Stomach (tissue), 8 donors: ENCODE measurements at regions not wholly inside any gene's neighbourhood (a gene's known extent, or its start where the extent isn't known, plus 50 kb on each side); places are given as distances from the start of the nearest gene placed in this dataset.
A peak's percentile ranks its signal among the peaks of the same experiment; 100 is the strongest.
"Not testable (repeated sequence)": the region's sequence is repeated elsewhere in the genome, so short reads cannot be mapped to it uniquely, and the experiment has no call there.

Source experiments
- DNase-seq, 2 donors: peaks; one replicate each; pipeline versions ENCODE4 v3.0.0 to v3.0.0-alpha.2; 2013 to 2019
- H3K27ac ChIP-seq, 5 donors: fragments of 200-600 bp in 4 of 5; sonication (generic) in 4 of 5; one replicate each; pipeline ENCODE4 v1.5.1; 2013 to 2019; ENCODE audit warnings: mild to moderate bottlenecking in 1 of 5, moderate library complexity in 1 of 5
- H3K27me3 ChIP-seq, 3 donors: fragments of 200-600 bp; sonication (generic); one replicate each; pipeline ENCODE4 v1.5.1; 2017 to 2019; ENCODE audit warnings: mixed run types in 1 of 3
- H3K36me3 ChIP-seq, 4 donors: fragments of 200-600 bp; sonication (generic); 1 replicate in 3 of 4; 2 replicates in 1 of 4; pipeline ENCODE4 v1.5.1; 2016 to 2019
- H3K4me1 ChIP-seq, 4 donors: fragments of 200-600 bp; sonication (generic); one replicate each; pipeline ENCODE4 v1.5.1; 2016 to 2019
- H3K4me3 ChIP-seq, 4 donors: fragments of 200-600 bp; sonication (generic) in 3 of 4; one replicate each; pipeline ENCODE4 v1.5.1; 2016 to 2019; ENCODE audit warnings: mild to moderate bottlenecking in 1 of 4
- H3K9me3 ChIP-seq, 4 donors: fragments of 200-600 bp; sonication (generic); one replicate each; pipeline ENCODE4 v1.5.1; 2016 to 2019
- EP300 ChIP-seq: sonication (generic); formaldehyde crosslinking; IDR thresholded peaks from one replicate; pipeline ENCODE4 v1.6.1; 2017; ENCODE audit warnings: antibody characterized with exemption
- POLR2A ChIP-seq, 4 donors: fragments of 450-650 bp; IDR thresholded peaks; one replicate each; pipeline ENCODE4 v1.6.1; 2016; ENCODE audit warnings: antibody characterized with exemption in 4 of 4, control low read depth in 2 of 4, mild to moderate bottlenecking in 1 of 4, moderate library complexity in 1 of 4
- POLR2AphosphoS5 ChIP-seq, 3 donors: sonication (generic); formaldehyde crosslinking; IDR thresholded peaks; one replicate each; pipeline ENCODE4 v1.6.1; 2016; ENCODE audit warnings: antibody characterized with exemption in 3 of 3
- WGBS, 5 donors: extraction: QIAGEN DNeasy Blood & Tissue Kit in 3 of 5; methylation state at CpG; one replicate each; pipeline versions ENCODE4 v1.1.5 to v1.1.7; 2013 to 2018; 5-methylcytosine and 5-hydroxymethylcytosine counted together
- intact Hi-C: fragments of 100-400 bp; cut with DNase I; formaldehyde crosslinking; loops from one replicate; pipeline ENCODE4 v1.15.1; 2023; ENCODE audit warnings: low total_unique reads
- TF ChIP-seq, protein P1 (sequence below), 7 experiments: fragments of 450-650 bp in 4 of 7; fragments of 200-600 bp in 3 of 7; sonication (generic) in 3 of 7; IDR thresholded peaks; one replicate each; pipeline ENCODE4 v1.5.1; 2016 to 2019; ENCODE audit warnings: antibody characterized with exemption in 7 of 7, control low read depth in 2 of 7, mild to moderate bottlenecking in 1 of 7
- donor health status: healthy with polysubstance abuse.
- donor health status: Bipolar disorder and iron deficiency.
- donor health status: healthy.

DNA sequence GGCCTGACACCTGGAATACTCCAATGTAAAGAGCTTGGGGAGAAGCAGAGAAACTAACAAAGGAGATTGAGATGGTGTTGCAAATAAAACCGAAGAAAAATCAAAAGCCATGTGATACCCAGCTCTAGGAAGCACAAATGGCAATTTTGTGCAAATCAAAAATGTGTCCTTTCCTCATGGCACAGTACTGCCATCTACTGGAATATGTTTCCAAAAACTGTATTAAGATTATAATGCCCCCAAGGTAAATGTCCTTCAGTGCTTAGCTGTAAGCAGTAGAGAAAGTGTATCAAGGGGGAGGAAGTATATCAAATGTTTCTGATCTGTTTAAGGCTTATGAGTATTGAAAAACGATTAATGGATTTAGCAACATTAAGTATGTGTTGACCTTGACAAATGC, 620.3 kb downstream of the ZWINT start:
- intact Hi-C loops, H3K4me3 ChIP-seq, H3K36me3 ChIP-seq, H3K27ac ChIP-seq, H3K4me1 ChIP-seq, H3K27me3 ChIP-seq, H3K9me3 ChIP-seq: not testable (repeated sequence)
- TF ChIP-seq, protein P1, sequence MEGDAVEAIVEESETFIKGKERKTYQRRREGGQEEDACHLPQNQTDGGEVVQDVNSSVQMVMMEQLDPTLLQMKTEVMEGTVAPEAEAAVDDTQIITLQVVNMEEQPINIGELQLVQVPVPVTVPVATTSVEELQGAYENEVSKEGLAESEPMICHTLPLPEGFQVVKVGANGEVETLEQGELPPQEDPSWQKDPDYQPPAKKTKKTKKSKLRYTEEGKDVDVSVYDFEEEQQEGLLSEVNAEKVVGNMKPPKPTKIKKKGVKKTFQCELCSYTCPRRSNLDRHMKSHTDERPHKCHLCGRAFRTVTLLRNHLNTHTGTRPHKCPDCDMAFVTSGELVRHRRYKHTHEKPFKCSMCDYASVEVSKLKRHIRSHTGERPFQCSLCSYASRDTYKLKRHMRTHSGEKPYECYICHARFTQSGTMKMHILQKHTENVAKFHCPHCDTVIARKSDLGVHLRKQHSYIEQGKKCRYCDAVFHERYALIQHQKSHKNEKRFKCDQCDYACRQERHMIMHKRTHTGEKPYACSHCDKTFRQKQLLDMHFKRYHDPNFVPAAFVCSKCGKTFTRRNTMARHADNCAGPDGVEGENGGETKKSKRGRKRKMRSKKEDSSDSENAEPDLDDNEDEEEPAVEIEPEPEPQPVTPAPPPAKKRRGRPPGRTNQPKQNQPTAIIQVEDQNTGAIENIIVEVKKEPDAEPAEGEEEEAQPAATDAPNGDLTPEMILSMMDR (IDR thresholded peaks at IDR 0.05), result peak in 1 of 7 experiments; percentile 30
- peak in 1 of 2 donors; percentile 16 for DNase-seq
- WGBS, 5 donors, result 8 to 21% (median 16%) methylated on average over 1 to 2 of the region's 2 CpGs

DNA sequence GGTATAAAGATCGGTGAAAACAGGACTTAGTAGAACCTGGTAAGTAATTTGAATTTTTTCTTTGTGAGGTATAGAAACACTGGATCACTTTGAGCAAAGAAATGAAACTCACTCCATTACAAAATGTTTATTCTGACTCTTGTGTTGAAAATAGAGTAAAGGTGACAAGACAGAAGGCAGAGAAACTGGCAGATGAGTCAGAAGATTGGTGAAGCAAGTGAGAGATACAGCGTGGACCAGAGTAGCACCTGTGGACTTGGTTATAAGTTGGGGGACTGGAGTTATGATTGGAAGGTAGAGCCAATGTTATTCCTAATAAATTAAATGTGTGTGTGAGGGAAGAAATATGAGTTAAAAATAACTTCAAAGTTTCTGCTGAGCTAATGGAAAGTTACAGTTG, 620.9 kb downstream of the ZWINT start:
- no peaks in the 10 kb centered on the region for H3K36me3 ChIP-seq
- H3K4me3 ChIP-seq, result no peak overlapping the region
- no peaks in the 10 kb centered on the region for H3K9me3 ChIP-seq
- DNase-seq, result no peak
- no peaks in the 10 kb centered on the region for H3K27me3 ChIP-seq
- no peak for TF ChIP-seq EP300
- TF ChIP-seq POLR2A (IDR thresholded peaks at IDR 0.05), result no peak
- no peak for TF ChIP-seq POLR2AphosphoS5 (IDR thresholded peaks at IDR 0.05)
- TF ChIP-seq, protein P1 (IDR thresholded peaks at IDR 0.05), result no peak
- intact Hi-C loops, result no loop called here
- 80 to 92% (median 86%) methylated on average over 2 of the region's 2 CpGs for WGBS, 5 donors
- H3K4me1 ChIP-seq, result no peaks in the 10 kb centered on the region
- no peak overlapping the region for H3K27ac ChIP-seq

DNA sequence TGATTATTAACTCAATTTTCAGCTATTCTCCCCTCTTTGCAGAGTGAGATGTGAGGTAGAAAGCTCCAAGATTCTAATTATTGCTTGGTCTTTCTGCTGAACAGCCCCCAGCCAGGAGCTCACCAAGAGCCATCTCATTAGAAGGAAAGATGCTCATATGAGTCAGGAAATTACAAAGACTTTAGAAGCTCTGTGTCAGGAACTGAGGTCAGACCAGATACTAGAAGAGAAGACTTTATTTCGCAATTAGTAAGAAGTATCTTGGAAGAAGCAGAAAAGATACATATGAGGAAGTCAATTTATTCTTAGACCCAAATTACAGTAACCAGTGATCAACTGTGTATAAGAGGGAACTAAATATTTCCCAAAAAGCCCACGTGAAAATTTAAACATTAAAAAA, 626.9 kb downstream of the ZWINT start:
- no peak for DNase-seq
- WGBS, 5 donors, result 43 to 71% (median 60%) methylated on average over 2 of the region's 2 CpGs
- intact Hi-C loops, result no loop called here
- Histone ChIP-seq H3K9me3 (no peaks in the 10 kb centered on the region), H3K4me3 (no peak overlapping the region), H3K4me1 (no peaks in the 10 kb centered on the region), H3K27ac (no peak overlapping the region), H3K27me3 (no peaks in the 10 kb centered on the region), H3K36me3 (no peaks in the 10 kb centered on the region)
- TF ChIP-seq POLR2A (IDR thresholded peaks at IDR 0.05), result no peak
- no peak for TF ChIP-seq EP300
- TF ChIP-seq POLR2AphosphoS5 (IDR thresholded peaks at IDR 0.05), result no peak

DNA sequence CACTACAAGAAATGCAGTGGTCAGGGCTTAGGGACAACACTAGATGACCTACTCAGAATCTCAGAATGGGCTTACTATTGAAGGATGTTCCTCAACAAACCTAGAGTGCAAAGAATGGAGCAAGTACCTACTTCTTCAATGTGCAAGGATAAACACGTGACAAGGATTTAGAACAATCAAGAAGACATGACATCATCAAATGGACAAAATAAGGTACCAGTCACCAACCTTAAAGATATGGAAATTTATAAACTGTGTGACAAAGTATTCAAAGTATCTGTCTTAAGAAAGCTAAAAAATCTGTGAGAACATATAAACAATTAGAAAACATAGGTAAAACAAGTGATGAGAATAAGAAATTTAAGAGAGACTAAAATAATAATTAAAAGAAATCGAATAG, 656.1 kb downstream of the ZWINT start:
- Histone ChIP-seq H3K27me3 (no peaks in the 10 kb centered on the region), H3K4me1 (no peaks in the 10 kb centered on the region), H3K9me3 (peaks cover 0 to 7% (median 3%) of the 10 kb centered on the region in 4 donors), H3K36me3 (no peaks in the 10 kb centered on the region), H3K27ac (no peak overlapping the region), H3K4me3 (no peak overlapping the region)
- TF ChIP-seq EP300 (no peak), POLR2AphosphoS5 (IDR thresholded peaks at IDR 0.05) (no peak), POLR2A (IDR thresholded peaks at IDR 0.05) (no peak)
- TF ChIP-seq, protein P1 (IDR thresholded peaks at IDR 0.05), result no peak
- 71 to 81% (median 76%) methylated on average over 2 of the region's 2 CpGs for WGBS, 5 donors
- no peak for DNase-seq
- intact Hi-C loops, result no loop called here

DNA sequence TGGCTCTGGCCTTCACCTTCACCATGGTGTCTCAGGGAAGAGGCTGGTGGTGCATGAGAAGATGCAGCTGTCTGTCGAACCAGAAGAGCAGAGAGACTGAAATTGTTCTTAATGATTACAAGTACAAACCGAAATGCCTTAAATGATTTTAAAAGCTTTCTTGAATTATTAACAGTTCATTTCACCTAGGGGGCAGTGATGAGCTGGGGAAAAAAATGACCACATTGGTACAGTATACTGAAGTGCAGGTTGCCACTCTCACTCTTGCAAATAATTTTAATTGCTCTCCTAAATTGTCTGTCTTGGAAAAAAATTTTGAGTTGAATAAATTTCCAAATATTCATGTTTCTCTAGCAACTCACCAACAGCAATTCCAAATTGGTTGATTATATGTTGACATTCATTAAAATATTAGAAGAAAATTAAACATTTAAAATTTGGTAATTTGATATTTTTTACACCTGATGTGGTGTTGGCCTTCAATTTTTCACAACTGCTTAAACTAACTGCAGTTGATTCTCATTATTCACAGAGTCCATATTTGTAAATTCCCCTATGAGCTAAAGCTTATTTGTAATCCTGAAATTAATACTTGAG, 692.6 kb downstream of the ZWINT start:
- Histone ChIP-seq H3K36me3 (no peaks in the 10 kb centered on the region), H3K4me3 (no peak overlapping the region), H3K27me3 (no peaks in the 10 kb centered on the region), H3K9me3 (no peaks in the 10 kb centered on the region), H3K4me1 (no peaks in the 10 kb centered on the region), H3K27ac (no peak overlapping the region)
- peak in 1 of 2 donors; percentile 15 for DNase-seq
- intact Hi-C loops, result no loop called here
- 56 to 69% (median 69%) methylated on average over 2 of the region's 2 CpGs for WGBS, 5 donors
- no peak for TF ChIP-seq POLR2AphosphoS5 (IDR thresholded peaks at IDR 0.05)
